Keratinocyte (primary cell): ENCODE measurements at regions not wholly inside any gene's neighbourhood (a gene's known extent, or its start where the extent isn't known, plus 50 kb on each side); places are given as distances from the start of the nearest gene placed in this dataset.

Experiments
- EZH2 ChIP-seq: IDR thresholded peaks from one replicate; pipeline ENCODE4 v1.6.1; 2012; ENCODE audit warnings: inconsistent platforms, mild to moderate bottlenecking, low read length, moderate library complexity
- TF ChIP-seq, protein P1 (sequence below), 3 experiments: IDR thresholded peaks in 1 of 3; conservative IDR thresholded peaks in 1 of 3; optimal IDR thresholded peaks in 1 of 3; 2 replicates in 2 of 3; 3 replicates in 1 of 3; pipeline versions ENCODE3 to v1.5.1; 2011; ENCODE audit warnings: low read length in 3 of 3, mild to moderate bottlenecking in 3 of 3, moderate library complexity in 2 of 3, control low read depth in 1 of 3, inconsistent platforms in 1 of 3; ENCODE audit not compliant: insufficient read depth in 2 of 3; ENCODE audit errors: extremely low read depth in 1 of 3

DNA sequence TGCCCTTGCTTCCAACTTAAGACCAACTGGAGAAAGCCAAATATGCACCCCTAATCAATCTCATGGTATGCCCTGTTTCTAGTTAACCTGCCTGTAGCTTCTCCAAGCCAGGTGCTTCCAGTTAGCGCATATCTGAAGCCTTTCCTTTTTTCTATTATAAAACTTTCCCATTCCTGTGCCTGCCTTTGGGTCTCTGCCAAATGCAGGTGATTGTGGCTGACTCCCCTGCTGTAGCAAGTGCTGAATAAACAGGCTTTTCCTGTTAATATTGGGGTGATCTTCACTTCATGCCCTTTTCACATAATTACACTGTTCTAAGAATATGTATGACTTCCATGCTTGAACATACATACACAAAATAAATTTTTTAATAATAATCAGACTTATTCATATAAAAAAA, 207.4 kb downstream of the TANC2 start:
- TF ChIP-seq, protein P1, sequence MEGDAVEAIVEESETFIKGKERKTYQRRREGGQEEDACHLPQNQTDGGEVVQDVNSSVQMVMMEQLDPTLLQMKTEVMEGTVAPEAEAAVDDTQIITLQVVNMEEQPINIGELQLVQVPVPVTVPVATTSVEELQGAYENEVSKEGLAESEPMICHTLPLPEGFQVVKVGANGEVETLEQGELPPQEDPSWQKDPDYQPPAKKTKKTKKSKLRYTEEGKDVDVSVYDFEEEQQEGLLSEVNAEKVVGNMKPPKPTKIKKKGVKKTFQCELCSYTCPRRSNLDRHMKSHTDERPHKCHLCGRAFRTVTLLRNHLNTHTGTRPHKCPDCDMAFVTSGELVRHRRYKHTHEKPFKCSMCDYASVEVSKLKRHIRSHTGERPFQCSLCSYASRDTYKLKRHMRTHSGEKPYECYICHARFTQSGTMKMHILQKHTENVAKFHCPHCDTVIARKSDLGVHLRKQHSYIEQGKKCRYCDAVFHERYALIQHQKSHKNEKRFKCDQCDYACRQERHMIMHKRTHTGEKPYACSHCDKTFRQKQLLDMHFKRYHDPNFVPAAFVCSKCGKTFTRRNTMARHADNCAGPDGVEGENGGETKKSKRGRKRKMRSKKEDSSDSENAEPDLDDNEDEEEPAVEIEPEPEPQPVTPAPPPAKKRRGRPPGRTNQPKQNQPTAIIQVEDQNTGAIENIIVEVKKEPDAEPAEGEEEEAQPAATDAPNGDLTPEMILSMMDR (optimal IDR thresholded peaks at IDR 0.05 in 1 of 3, IDR thresholded peaks at IDR 0.05 in 1 of 3, conservative IDR thresholded peaks at IDR 0.05 in 1 of 3; ENCODE audit: extremely low read depth in 1 of 3, insufficient read depth in 2 of 3, low read length in 3 of 3): no peak
- no peak for TF ChIP-seq EZH2
